GM21717 (cell line): ENCODE measurements at regions not wholly inside any gene's neighbourhood (a gene's known extent, or its start where the extent isn't known, plus 50 kb on each side); places are given as distances from the start of the nearest gene placed in this dataset.

ENCODE experiments used
- ATAC-seq: cut with Tn5 transposase; IDR thresholded peaks from one replicate; pipeline ENCODE4 v1.9.1; 2021; ENCODE audit warnings: mild to moderate bottlenecking, moderate library complexity; ENCODE audit not compliant: unreplicated experiment

- ATAC-seq, result no peak
These were observed 65.0 kb upstream of the POU3F3 start for GRCh38 chr2:104788742-104789455.

GRCh38 chr2:104790100-104790811 lies 63.7 kb upstream of the POU3F3 start:
- no peak for ATAC-seq

DNA sequence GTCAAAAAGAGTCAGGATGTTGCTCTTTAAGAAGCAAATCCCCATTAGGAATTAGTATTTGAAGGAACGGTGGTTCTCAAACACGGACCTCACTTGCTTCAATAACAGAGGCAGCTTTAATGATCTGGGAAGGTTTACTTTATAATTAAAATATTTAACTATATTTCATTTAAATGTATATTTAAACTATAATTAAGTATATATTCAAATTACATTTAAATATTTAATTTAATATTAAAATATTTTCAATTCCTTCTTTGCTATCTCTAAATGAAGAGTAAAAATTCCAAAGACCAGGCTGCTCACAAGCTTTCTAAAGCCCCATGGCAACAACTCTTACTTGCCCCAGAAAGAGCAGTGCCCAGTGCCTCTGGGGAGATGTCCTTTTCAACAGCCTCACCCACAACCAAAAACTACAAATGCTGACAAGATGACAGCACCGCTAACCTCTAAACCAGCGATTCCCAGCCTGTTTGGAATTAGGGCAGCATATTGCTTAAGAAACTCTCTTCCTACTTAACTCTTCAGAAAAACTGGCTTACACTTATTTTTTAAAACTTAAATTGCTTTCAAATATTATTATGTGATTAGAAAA lies 62.9 kb upstream of the POU3F3 start:
- no peak for ATAC-seq

GRCh38 chr2:104793966-104794365 lies 59.9 kb upstream of the POU3F3 start:
- ATAC-seq, result no peak

GRCh38 chr2:104794441-104794840 lies 59.5 kb upstream of the POU3F3 start:
- no peak for ATAC-seq
